ENCODE measurements at regions not wholly inside any gene's neighbourhood (a gene's known extent, or its start where the extent isn't known, plus 50 kb on each side); places are given as distances from the start of the nearest gene placed in this dataset.

GRCh38 chr4:151611960-151612359 lies 148.8 kb downstream of the GATB start:
- DNase-seq (ENCODE audit: low spot score) = no peak

DNA sequence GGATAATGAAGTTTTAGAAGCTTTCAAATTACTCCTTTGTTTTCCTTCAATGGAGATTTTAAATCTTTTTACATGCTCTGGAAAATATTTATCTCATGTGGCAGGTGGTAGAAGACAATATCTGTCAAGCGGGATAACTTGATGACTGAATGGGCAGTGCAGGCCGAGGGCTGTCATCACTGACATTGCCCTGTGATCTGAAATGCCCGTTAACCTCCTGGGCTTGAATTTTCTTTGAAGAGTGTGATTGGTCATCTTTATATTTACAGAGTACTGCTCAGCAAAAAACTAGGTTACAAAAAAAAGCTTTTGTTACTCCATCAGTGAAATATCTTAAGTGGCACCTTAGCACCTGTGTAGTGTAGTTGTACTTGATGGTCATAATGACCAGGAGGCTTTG lies 147.5 kb downstream of the GATB start:
- DNase-seq (ENCODE audit: low spot score) = no peak

GRCh38 chr4:151614561-151614960 lies 146.2 kb downstream of the GATB start:
- DNase-seq (ENCODE audit: low spot score) = no peak

DNA sequence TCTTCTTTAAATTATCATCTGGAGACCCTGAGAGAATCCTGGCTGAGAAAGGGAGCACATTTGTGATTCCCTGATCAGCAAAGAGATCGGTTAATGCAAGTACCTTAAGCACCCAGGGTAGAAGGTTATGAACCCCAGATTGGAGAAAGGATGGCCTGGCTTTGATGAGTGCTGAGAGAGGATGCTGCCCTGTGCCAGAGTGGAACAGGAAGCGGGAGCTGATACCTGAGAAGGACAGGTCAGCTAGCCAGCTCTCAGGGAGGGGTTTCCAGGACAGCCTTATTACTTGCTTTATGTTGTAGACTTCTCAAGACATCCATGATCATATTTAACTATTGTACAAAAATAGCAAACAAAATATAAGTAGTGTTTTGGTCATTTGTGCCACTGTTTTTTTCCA lies 141.9 kb downstream of the GATB start:
- no peak for DNase-seq (ENCODE audit: low spot score)

- DNase-seq (ENCODE audit: low spot score) = no peak
These were observed 140.7 kb downstream of the GATB start for GRCh38 chr4:151620066-151620465.
